OCI-LY1 (cell line): ENCODE measurements at regions not wholly inside any gene's neighbourhood (a gene's known extent, or its start where the extent isn't known, plus 50 kb on each side); places are given as distances from the start of the nearest gene placed in this dataset.

ENCODE experiments used
- H2AFZ ChIP-seq: fragments of 200-600 bp; sonication (generic), shearing (Covaris generic); 2 replicates; pipeline ENCODE4 v1.6.0; 2014; ENCODE audit warnings: antibody characterized with exemption, mild to moderate bottlenecking, low read length
- H3F3A ChIP-seq: fragments of 200-600 bp; sonication (generic), shearing (Covaris generic); 2 replicates; pipeline ENCODE4 v1.6.0; 2014; ENCODE audit warnings: mild to moderate bottlenecking, antibody characterized with exemption, low read length, moderate library complexity; ENCODE audit not compliant: insufficient read depth
- H3K27ac ChIP-seq: fragments of 200-600 bp; sonication (generic); 2 replicates; pipeline ENCODE4 v1.5.1; 2014; ENCODE audit warnings: low read length, mixed run types, mild to moderate bottlenecking, low read depth; ENCODE audit not compliant: poor library complexity, severe bottlenecking
- H3K27me3 ChIP-seq: fragments of 200-600 bp; sonication (generic); 2 replicates; pipeline ENCODE4 v1.6.0; 2014; ENCODE audit warnings: antibody characterized with exemption, mild to moderate bottlenecking, low read length, moderate library complexity; ENCODE audit not compliant: insufficient read depth
- H3K36me3 ChIP-seq: fragments of 200-600 bp; sonication (generic); 2 replicates; pipeline ENCODE4 v1.6.1; 2014; ENCODE audit warnings: mild to moderate bottlenecking, antibody characterized with exemption, low read length, moderate library complexity, mixed read lengths; ENCODE audit not compliant: insufficient read depth
- H3K4me1 ChIP-seq: fragments of 200-600 bp; sonication (generic); 2 replicates; pipeline ENCODE4 v1.5.1; 2014; ENCODE audit warnings: mild to moderate bottlenecking, low read length, moderate library complexity; ENCODE audit not compliant: insufficient read depth, severe bottlenecking
- H3K4me2 ChIP-seq: fragments of 200-600 bp; sonication (generic), shearing (Covaris generic); 2 replicates; pipeline ENCODE4 v1.6.1; 2014; ENCODE audit warnings: low read length
- H3K4me3 ChIP-seq: fragments of 200-600 bp; sonication (generic); 2 replicates; pipeline ENCODE4 v1.5.1; 2014; ENCODE audit warnings: low read length, low read depth, mild to moderate bottlenecking, mixed read lengths; ENCODE audit not compliant: poor library complexity, severe bottlenecking
- H3K79me2 ChIP-seq: fragments of 200-600 bp; shearing (Covaris generic); 2 replicates; pipeline ENCODE4 v1.6.1; 2016; ENCODE audit warnings: mixed run types, low read length, mixed read lengths; ENCODE audit not compliant: insufficient read depth
- H3K9ac ChIP-seq: fragments of 200-600 bp; sonication (generic), shearing (Covaris generic); 2 replicates; pipeline ENCODE4 v1.6.1; 2014; ENCODE audit warnings: mild to moderate bottlenecking, low read length, mixed read lengths
- H3K9me2 ChIP-seq: fragments of 200-600 bp; sonication (generic), shearing (Covaris generic); 2 replicates; pipeline ENCODE4 v1.6.1; 2014; ENCODE audit warnings: low read depth, mild to moderate bottlenecking, low read length, mixed read lengths
- H3K9me3 ChIP-seq: fragments of 200-600 bp; shearing (Covaris generic); 2 replicates; pipeline ENCODE4 v1.6.1; 2014; ENCODE audit warnings: low read length, mixed read lengths
- H4K20me1 ChIP-seq: fragments of 200-600 bp; sonication (generic), shearing (Covaris generic); 2 replicates; pipeline ENCODE4 v1.6.0; 2016; ENCODE audit warnings: mild to moderate bottlenecking, low read length; ENCODE audit not compliant: insufficient read depth
- EZH2 ChIP-seq: fragments of 200-600 bp; sonication (generic), shearing (Covaris generic); IDR thresholded peaks from 2 replicates; pipeline ENCODE4 v1.8.0; 2017; ENCODE audit warnings: borderline replicate concordance, mixed run types, mild to moderate bottlenecking, antibody characterized with exemption, low read length, moderate library complexity, mixed read lengths
- TF ChIP-seq, protein P1 (sequence below): fragments of 200-600 bp; sonication (generic), shearing (Covaris generic); IDR thresholded peaks from 2 replicates; pipeline ENCODE4 v1.5.1; 2017; ENCODE audit warnings: mild to moderate bottlenecking, antibody characterized with exemption, low read length, moderate library complexity, mixed read lengths

DNA sequence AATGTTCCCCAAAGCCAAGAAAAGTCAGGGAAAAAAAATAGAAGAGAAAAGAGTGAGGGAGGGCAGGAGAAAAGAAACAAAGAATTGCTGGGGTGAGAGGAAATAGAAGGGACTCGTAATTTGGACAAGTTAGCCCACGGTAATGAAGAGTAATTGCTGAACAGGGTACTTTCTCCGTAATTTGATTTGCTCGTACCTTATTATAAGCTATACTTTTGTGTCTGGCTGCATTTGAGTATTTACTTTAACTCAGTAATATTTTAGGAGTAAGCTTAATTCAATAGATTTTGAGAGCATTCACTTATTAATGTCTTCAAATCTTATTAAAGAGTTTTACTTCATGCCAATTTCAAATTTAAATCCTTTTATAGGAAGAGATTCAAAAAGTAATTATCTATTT, 527.5 kb downstream of the COL11A1 start:
- no peak for TF ChIP-seq EZH2
- TF ChIP-seq, protein P1, sequence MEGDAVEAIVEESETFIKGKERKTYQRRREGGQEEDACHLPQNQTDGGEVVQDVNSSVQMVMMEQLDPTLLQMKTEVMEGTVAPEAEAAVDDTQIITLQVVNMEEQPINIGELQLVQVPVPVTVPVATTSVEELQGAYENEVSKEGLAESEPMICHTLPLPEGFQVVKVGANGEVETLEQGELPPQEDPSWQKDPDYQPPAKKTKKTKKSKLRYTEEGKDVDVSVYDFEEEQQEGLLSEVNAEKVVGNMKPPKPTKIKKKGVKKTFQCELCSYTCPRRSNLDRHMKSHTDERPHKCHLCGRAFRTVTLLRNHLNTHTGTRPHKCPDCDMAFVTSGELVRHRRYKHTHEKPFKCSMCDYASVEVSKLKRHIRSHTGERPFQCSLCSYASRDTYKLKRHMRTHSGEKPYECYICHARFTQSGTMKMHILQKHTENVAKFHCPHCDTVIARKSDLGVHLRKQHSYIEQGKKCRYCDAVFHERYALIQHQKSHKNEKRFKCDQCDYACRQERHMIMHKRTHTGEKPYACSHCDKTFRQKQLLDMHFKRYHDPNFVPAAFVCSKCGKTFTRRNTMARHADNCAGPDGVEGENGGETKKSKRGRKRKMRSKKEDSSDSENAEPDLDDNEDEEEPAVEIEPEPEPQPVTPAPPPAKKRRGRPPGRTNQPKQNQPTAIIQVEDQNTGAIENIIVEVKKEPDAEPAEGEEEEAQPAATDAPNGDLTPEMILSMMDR = no peak
- H3K4me3 ChIP-seq = no peak overlapping the region
- H3K9me2 ChIP-seq = no peaks in the 10 kb centered on the region
- H3K27me3 ChIP-seq = no peaks in the 10 kb centered on the region; the same call in 1 of the 2 replicates
- H3K9ac ChIP-seq = no peak overlapping the region
- H3K4me2 ChIP-seq = no peak overlapping the region
- H3K4me1 ChIP-seq = no peaks in the 10 kb centered on the region
- no peaks in the 10 kb centered on the region for H3F3A ChIP-seq
- H3K79me2 ChIP-seq = no peaks in the 10 kb centered on the region
- H4K20me1 ChIP-seq = no peaks in the 10 kb centered on the region
- H3K9me3 ChIP-seq = no peaks in the 10 kb centered on the region
- H3K36me3 ChIP-seq = no peaks in the 10 kb centered on the region
- no peak overlapping the region for H2AFZ ChIP-seq
- H3K27ac ChIP-seq = no peak overlapping the region

DNA sequence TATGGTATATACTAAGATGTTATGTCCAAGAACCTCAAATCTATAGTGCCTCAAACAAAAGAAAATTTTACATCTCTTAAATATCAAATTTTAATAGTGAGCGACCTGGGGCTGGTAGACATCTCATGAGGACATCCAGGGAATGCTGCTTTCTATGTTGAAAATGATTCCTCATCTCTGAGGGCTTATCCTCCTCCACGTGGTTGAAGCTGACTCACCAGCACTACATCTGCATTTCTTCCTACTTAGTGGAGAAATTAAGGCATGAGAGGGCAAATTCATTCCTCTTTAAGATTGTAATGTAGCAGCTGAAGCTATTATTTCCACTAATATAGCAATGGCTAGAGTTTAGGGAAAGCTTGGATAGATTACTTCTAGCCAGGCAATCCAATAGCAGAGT, 529.5 kb downstream of the COL11A1 start:
- Histone ChIP-seq H3K4me2 (no peak overlapping the region), H3K79me2 (no peaks in the 10 kb centered on the region), H3K9ac (no peak overlapping the region), H3K9me2 (no peaks in the 10 kb centered on the region), H4K20me1 (no peaks in the 10 kb centered on the region), H3K9me3 (no peaks in the 10 kb centered on the region), H3K4me3 (no peak overlapping the region), H3F3A (no peaks in the 10 kb centered on the region), H3K27ac (no peak overlapping the region), H3K36me3 (no peaks in the 10 kb centered on the region), H3K4me1 (no peaks in the 10 kb centered on the region), H3K27me3 (no peaks in the 10 kb centered on the region; the same call in 1 of the 2 replicates), H2AFZ (no peak overlapping the region)
- TF ChIP-seq, protein P1 = no peak
- no peak for TF ChIP-seq EZH2

DNA sequence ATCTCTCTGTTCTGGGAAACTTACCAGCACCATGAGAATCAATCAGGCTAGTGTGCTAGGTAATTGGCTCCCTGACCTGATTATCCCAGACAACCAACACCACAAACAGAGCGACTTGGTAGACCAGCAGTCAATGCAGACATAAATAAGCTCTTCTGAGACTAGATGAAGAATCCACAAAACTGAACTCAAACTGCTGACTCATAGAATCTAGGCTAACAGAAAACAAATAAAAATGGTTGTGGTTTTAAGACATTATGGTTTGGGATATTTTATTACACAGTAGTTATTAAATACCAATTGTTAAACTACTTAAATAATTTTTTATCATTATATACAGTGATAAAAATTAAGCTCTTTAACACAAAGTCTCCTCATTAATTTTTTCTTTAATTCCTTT, 535.7 kb downstream of the COL11A1 start:
- Histone ChIP-seq H3K4me2 (no peak overlapping the region), H3F3A (no peaks in the 10 kb centered on the region)

More for the DNA sequence above, 535.7 kb downstream of the COL11A1 start:
- H2AFZ ChIP-seq = no peak overlapping the region
- no peak overlapping the region for H3K4me3 ChIP-seq
- H3K27ac ChIP-seq = no peak overlapping the region
- H3K27me3 ChIP-seq = no peaks in the 10 kb centered on the region; the same call in 1 of the 2 replicates
- no peaks in the 10 kb centered on the region for H3K36me3 ChIP-seq
- TF ChIP-seq, protein P1 = no peak
- TF ChIP-seq EZH2 = no peak
- H3K4me1 ChIP-seq = no peaks in the 10 kb centered on the region
- H3K9me2 ChIP-seq = no peaks in the 10 kb centered on the region
- H3K9ac ChIP-seq = no peak overlapping the region
- no peaks in the 10 kb centered on the region for H3K9me3 ChIP-seq
- no peaks in the 10 kb centered on the region for H3K79me2 ChIP-seq
- H4K20me1 ChIP-seq = no peaks in the 10 kb centered on the region
